Right hindlimb (tissue), 1 donor: ENCODE measurements at regions not wholly inside any gene's neighbourhood (a gene's known extent, or its start where the extent isn't known, plus 50 kb on each side); places are given as distances from the start of the nearest gene placed in this dataset.
A peak's percentile ranks its signal among the peaks of the same experiment; 100 is the strongest.
"Not testable (repeated sequence)": the region's sequence is repeated elsewhere in the genome, so short reads cannot be mapped to it uniquely, and the experiment has no call there.

Experiments
- DNase-seq: peaks from one replicate; pipeline ENCODE4 v3.0.0-alpha.2; 2018

DNA sequence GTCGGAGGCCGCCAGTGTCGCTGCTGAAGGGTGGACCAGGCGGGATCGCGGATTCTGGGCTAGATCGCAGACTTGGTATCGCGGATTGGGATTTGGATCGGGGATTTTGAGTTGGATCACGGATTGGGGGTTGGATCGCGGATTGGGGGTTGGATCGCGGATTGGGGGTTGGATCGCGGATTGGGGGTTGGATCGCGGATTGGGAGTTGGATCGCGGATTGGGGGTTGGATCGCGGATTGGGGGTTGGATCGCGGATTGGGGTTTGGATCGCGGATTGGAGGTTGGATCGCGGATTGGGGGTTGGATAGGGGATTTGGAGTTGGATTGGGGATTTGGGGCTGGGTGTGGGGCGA is 93.1 kb upstream of the THOC3 start:
- not testable (repeated sequence) for DNase-seq

- DNase-seq = not testable (repeated sequence)
Measured at GRCh38 chr5:176061660-176062059, 93.5 kb upstream of the THOC3 start.

- DNase-seq = not testable (repeated sequence)
Measured at GRCh38 chr5:176066262-176066945, 98.3 kb upstream of the THOC3 start.

- not testable (repeated sequence) for DNase-seq
Measured at GRCh38 chr5:176067162-176067561, 99.0 kb upstream of the THOC3 start.

DNA sequence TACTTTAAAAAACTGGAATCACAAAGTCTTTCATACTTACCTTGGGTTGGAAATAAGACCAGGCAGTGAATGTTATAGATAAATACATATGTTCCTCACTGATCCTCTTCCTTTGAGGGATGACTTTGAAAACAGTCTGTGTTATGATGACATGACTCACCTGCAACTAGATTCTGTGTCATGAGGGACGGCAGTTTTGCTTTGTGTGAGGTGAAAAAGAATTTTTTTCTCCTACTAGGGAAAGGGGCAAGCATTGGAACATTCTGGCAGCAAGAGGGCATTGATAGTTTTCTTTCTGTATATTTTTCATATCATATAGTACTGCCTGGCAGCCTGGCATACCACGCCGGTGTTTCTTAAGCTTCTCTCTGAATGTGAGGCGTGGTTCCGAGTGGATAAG is 99.8 kb upstream of the THOC3 start:
- not testable (repeated sequence) for DNase-seq

DNA sequence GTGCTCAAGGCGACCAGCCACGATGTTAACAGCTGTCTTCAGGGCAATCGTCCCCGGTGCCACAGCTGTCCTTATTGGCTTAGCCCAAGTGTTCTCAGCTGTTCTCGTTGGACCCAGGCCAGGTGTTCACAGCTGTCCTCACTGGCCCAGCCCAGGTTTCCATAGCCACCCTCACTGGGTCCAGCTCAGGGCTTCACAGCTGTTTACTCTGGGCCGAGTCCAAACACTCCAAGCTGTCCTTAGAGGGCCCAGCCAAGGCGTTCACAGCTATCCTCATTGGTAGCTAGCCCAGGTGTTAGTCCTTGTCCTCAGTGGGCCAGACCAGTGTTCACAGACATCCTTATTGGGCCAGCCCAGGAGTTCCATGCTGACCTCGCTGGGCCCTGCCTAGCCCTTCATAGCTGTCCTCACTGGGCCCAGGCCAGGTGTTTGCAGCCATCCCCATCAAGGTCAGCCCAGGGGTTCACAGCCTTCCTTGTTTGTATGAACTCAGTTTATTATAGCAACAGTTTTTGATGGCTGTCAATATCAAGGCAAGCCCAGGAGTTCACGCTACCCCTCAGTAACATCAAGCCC is 106.0 kb upstream of the THOC3 start:
- DNase-seq = peak; percentile 16

DNA sequence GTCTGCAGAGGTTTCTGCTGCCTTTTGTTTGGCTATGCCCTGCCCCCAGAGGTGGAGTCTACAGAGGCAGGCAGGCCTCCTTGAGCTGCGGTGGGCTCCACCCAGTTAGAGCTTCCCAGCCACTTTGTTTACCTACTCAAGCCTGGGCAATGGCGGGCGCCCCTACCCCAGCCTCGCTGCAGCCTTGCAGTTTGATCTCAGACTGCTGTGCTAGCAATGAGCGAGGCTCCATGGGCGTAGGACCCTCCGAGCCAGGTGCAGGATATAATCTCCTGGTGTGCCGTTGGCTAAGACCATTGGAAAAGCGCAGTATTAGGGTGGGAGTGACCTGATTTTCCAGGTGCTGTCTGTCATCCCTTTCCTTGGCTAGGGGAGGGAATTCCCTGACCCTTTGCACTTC is 115.6 kb upstream of the THOC3 start:
- DNase-seq = not testable (repeated sequence)

DNA sequence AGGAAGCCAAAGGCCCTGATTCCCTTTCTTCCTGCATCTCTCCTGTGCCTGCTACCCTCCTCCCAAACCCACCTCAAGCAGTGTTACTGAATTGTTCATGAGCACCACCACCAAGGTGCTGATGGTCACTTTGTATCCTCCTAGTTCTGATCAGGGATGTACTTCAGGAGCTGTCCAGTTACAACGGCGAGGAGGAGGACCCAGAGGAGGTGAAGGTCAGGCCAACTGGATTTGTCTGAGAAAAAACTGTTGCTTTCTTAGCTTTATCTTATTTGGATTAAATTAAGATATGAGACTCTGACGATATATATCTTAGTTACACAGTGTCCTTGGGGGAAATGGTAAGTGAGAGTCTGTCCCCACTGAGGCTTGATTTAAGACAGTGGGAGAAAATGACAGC is 135.0 kb upstream of the THOC3 start:
- not testable (repeated sequence) for DNase-seq

GRCh38 chr5:176112888-176113287 is 125.3 kb upstream of the SIMC1 start:
- DNase-seq = not testable (repeated sequence)

DNA sequence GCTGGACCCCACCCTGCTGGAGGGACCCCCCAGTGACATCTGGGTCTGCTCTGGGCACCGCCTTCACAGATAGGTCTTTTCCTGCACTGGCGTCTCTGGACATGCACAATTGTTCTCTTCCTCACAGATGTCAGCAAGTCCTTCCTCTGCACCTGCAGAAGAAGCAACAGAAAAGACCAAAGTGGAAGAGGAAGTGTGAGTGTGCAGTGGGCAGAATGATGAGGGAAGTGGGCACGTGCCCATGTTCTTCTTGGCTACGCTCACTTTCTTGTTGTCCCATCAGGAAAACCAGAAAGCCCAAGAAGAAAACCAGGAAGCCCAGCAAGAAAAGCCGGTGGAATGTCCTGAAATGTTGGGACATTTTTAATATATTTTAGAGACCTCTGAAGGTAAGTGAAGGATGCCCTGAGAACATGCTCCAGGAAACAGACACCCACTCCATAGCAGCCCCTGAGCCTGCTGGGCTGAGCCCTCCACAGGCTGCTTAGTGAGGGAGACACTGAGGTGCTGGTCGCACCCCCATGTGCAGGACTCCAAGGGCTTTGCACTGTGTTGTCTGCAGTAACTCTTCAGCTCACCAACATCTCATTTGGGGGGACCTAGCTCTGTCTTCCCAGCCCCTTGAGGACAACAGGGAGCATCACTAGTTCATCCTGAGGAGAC is 124.4 kb upstream of the SIMC1 start:
- not testable (repeated sequence) for DNase-seq

GRCh38 chr5:176114825-176115224 is 123.4 kb upstream of the SIMC1 start:
- not testable (repeated sequence) for DNase-seq

GRCh38 chr5:176117699-176118238 is 120.5 kb upstream of the SIMC1 start:
- not testable (repeated sequence) for DNase-seq

DNA sequence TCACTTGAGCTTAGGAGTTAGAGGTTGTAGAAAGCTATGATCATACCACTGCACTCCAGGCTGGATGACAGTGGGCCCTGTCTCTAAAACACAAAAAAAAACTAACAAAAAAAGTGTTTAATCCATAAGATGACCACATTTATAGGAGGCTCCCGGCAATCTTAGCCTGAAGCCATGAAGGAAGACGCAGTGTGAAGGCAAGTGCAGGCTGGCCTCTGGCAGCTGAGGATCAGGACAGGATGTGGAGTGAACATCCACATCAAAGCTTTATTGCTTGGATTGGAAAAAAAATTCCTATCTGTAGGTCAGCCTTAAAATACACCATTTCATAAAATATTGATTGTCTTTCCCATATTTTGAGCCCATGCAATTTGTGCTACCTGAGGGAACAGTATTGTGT is 115.9 kb upstream of the SIMC1 start:
- not testable (repeated sequence) for DNase-seq

DNA sequence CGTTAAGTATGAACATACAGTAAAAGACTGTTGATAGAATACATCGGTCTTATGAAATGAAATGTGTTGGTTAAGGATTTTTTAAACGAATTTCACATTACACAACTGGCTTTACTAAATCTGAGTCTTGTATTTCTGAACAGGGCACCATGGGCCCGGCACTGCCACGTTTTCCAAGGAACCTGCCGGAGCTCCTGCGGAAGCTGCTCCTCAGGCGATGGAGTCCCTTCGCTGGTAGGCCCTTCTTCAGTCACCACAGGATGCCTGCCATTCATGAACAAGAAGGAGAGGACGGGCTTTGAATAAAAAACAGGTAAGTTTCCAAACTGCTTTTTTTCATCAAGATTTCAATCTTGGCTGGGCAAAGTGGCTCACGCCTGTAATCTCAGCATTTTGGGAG is 114.1 kb upstream of the SIMC1 start:
- DNase-seq = not testable (repeated sequence)

- no peak for DNase-seq
Measured at GRCh38 chr5:176131771-176132170, 106.5 kb upstream of the SIMC1 start.

DNA sequence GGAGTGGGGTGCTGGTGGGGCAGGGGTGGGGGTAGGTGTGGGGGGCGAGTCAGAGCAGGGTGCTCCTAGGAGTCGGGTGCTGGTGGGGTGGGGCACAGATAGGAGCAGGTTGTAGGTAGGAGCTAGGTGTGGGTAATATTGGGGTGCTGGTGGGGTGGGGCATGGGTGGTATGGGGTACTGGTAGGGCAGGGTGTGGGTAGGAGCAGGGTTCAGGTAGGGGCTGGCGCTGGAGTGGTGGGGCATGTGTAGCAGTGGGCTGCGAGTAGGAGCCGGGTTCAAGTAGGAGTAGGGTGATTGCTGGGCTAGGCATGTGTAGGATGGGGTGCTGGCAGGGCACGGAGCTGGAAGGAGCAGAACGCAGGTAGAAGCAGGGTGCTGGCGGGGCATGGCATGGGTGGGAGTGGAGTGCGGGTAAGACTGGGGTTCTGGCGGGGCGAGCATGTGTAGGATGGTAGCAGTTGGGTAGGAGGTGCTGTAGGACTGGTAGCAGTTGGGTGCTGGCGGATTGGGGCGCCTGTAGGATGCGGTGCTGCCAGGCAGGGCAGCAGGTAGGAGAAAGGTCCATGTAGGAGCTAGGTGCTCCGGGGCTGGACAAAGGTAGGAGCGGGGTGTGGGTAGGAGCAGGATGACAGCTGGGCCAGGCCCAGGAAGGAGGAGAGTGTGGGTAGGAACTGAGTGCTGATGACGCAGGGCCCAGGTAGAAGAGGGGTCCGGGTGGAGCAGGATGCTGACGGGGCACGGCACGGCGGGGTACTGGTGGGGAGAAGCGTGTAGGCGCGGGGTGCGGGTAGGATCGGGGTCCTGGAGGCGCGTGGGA is 105.5 kb upstream of the SIMC1 start:
- DNase-seq = no peak

DNA sequence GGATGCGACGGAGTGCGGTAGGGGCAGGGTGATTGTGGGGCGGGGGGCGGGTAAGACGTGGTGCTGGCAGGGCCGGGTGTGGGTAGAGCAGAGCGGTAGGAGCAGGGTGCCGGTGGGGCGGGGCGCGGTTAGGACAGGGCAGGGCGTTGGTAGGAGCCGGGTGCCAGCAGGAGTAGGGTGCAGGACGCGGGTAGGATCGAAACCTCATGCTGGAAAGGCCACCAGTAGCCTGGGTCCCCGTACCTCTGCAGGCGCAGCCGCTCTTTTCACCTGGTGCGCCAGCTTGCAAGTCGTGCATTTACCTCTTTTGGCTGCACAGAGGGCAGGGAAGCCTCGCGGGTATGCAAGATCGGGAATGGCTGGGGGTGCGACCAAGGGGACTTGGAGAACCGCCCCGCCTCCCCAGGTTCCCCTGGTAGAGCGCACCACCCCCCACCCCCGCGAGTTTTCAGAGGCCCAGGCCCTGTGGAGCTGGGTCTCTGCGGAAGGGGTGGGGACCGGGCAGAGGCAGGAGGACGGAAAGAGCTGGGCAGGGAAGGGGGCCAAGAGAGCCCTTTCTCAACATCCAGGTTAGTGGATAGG is 104.8 kb upstream of the SIMC1 start:
- DNase-seq = no peak

GRCh38 chr5:176133877-176134276 is 104.3 kb upstream of the SIMC1 start:
- DNase-seq = no peak

- no peak for DNase-seq
Measured at GRCh38 chr5:176134529-176135223, 103.5 kb upstream of the SIMC1 start.

DNA sequence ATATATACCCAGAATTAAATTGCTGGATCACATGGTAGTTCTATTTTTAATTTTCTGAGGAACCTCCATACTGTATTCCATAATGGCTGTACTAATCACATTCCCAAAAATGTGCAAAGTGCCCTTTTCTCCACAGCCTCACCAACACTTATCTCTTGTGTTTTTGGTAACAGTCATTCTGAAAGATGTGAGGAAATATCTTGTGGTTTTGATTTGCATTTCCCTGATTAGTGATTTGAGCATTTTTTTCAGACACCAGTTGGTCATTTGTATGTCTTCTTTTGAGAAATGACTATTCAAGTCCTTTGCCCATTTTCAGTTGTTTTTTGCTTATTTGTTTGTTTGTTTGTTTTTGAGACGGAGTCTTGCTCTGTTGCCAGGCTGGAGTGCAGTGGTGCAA is 98.1 kb upstream of the SIMC1 start:
- DNase-seq = not testable (repeated sequence)

DNA sequence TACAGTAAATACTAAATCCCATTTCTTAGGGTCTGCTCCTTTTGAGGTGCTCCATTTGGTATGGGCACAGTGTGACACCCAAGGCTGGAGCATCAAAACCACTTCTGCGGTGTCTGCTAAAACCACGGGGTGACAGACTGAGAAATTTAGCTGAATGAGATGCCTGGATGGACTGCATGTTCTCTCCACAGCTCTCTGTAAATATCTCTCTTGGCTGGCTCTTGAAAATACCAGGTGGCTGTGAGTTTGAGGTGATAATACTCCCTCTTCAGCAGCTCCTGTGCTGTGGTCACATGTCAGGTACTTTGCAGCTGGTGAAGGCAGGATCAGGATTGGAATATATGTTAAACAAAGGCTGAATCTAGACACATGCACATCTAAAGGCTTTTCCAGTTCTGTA is 93.7 kb upstream of the SIMC1 start:
- DNase-seq = no peak

- not testable (repeated sequence) for DNase-seq
Measured at GRCh38 chr5:176149948-176150347, 88.3 kb upstream of the SIMC1 start.
